ENCODE measurements at regions not wholly inside any gene's neighbourhood (a gene's known extent, or its start where the extent isn't known, plus 50 kb on each side); places are given as distances from the start of the nearest gene placed in this dataset.

DNA sequence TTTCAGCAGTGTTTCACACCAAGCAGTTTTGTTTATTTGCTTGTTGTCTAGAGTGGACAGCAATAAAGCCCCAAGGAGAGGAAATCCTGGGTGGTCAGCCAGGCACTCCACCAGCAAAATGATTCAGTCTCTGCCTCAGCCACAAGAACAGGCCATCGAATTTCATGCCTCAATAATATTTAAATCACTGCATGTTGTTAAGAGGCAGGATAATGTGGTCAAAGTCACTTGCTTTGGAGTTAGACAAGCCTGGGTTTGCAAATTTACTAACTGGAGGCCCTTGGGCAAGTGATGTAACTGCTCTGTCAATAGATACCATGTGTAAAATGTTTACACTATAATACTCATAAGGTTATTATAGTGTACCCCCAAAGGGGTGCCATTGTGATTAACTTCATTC is 349.6 kb downstream of the LMO4 start:
- Histone ChIP-seq H3K9me2 (replicated peaks; ENCODE audit: low read length) (no peaks in the 10 kb centered on the region), H3K4me2 (ENCODE audit: low read length) (no peak overlapping the region), H3K4me1 (ENCODE audit: insufficient read depth, low read length) (no peaks in the 10 kb centered on the region), H2AFZ (ENCODE audit: low read length) (no peak overlapping the region), H3K36me3 (ENCODE audit: low read depth, low read length) (no peaks in the 10 kb centered on the region), H3K9ac (ENCODE audit: low read length) (no peak overlapping the region), H3K79me2 (ENCODE audit: low read length) (no peaks in the 10 kb centered on the region), H4K20me1 (ENCODE audit: low read length) (no peaks in the 10 kb centered on the region), H3K27ac (ENCODE audit: low read length) (no peak overlapping the region), H3K27me3 (ENCODE audit: low read length) (no peaks in the 10 kb centered on the region), H3F3A (ENCODE audit: low read length, unreplicated experiment) (no peaks in the 10 kb centered on the region), H3K9me3 (ENCODE audit: low read length) (no peaks in the 10 kb centered on the region), H3K4me3 (ENCODE audit: low read length) (no peak overlapping the region)
- DNase-seq: no peak
- POLR2A ChIA-PET (ENCODE audit: unreplicated experiment): no interaction called here
- peak; percentile 38 for ATAC-seq
- TF ChIP-seq EZH2 (IDR thresholded peaks at IDR 0.05; ENCODE audit: low read length, unreplicated experiment) (no peak), EZH2phosphoT487 (IDR thresholded peaks at IDR 0.05; ENCODE audit: borderline replicate concordance, low read length) (no peak)
- TF ChIP-seq, protein P1, sequence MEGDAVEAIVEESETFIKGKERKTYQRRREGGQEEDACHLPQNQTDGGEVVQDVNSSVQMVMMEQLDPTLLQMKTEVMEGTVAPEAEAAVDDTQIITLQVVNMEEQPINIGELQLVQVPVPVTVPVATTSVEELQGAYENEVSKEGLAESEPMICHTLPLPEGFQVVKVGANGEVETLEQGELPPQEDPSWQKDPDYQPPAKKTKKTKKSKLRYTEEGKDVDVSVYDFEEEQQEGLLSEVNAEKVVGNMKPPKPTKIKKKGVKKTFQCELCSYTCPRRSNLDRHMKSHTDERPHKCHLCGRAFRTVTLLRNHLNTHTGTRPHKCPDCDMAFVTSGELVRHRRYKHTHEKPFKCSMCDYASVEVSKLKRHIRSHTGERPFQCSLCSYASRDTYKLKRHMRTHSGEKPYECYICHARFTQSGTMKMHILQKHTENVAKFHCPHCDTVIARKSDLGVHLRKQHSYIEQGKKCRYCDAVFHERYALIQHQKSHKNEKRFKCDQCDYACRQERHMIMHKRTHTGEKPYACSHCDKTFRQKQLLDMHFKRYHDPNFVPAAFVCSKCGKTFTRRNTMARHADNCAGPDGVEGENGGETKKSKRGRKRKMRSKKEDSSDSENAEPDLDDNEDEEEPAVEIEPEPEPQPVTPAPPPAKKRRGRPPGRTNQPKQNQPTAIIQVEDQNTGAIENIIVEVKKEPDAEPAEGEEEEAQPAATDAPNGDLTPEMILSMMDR (conservative IDR thresholded peaks at IDR 0.05; ENCODE audit: low read depth, low read length): no peak
- no TSS peak for BruUV-seq (replicated peaks)
- CTCF ChIA-PET: no interaction called here
- intact Hi-C loops (cut with micrococcal nuclease): loop anchor here (10.0 kb wide), 1 partner anchor 277 kb away; no protein-coding TSS in a partner anchor

- ATAC-seq (no peak), DNase-seq (no peak)
- Histone ChIP-seq H3K4me2 (ENCODE audit: low read length) (no peak overlapping the region), H3K9me3 (ENCODE audit: low read length) (no peaks in the 10 kb centered on the region), H3K4me3 (ENCODE audit: low read length) (no peak overlapping the region), H3K9me2 (replicated peaks; ENCODE audit: low read length) (no peaks in the 10 kb centered on the region), H4K20me1 (ENCODE audit: low read length) (no peaks in the 10 kb centered on the region), H3F3A (ENCODE audit: low read length, unreplicated experiment) (no peaks in the 10 kb centered on the region), H3K4me1 (ENCODE audit: insufficient read depth, low read length) (no peaks in the 10 kb centered on the region), H3K36me3 (ENCODE audit: low read depth, low read length) (no peaks in the 10 kb centered on the region), H3K27me3 (ENCODE audit: low read length) (no peaks in the 10 kb centered on the region), H3K9ac (ENCODE audit: low read length) (no peak overlapping the region), H3K79me2 (ENCODE audit: low read length) (no peaks in the 10 kb centered on the region), H2AFZ (ENCODE audit: low read length) (no peak overlapping the region), H3K27ac (ENCODE audit: low read length) (no peak overlapping the region)
- intact Hi-C loops (cut with micrococcal nuclease): no loop called here
- TF ChIP-seq, protein P1 (conservative IDR thresholded peaks at IDR 0.05; ENCODE audit: low read depth, low read length): no peak
- TF ChIP-seq EZH2phosphoT487 (IDR thresholded peaks at IDR 0.05; ENCODE audit: borderline replicate concordance, low read length) (no peak), EZH2 (IDR thresholded peaks at IDR 0.05; ENCODE audit: low read length, unreplicated experiment) (no peak)
- no TSS peak for BruUV-seq (replicated peaks)
- CTCF ChIA-PET: no interaction called here
- POLR2A ChIA-PET (ENCODE audit: unreplicated experiment): no interaction called here
These were observed 353.9 kb downstream of the LMO4 start for GRCh38 chr1:87682565-87682964.

GRCh38 chr1:87683196-87683956 is 354.7 kb downstream of the LMO4 start:
- no peaks in the 10 kb centered on the region for H3K9me3 ChIP-seq (ENCODE audit: low read length)
- ChIA-PET CTCF (no interaction called here), POLR2A (ENCODE audit: unreplicated experiment) (no interaction called here)
- H3K4me2 ChIP-seq (ENCODE audit: low read length): no peak overlapping the region
- intact Hi-C loops (cut with micrococcal nuclease): no loop called here
- ATAC-seq: no peak
- no peak for DNase-seq
- H3K79me2 ChIP-seq (ENCODE audit: low read length): no peaks in the 10 kb centered on the region
- no peak overlapping the region for H3K4me3 ChIP-seq (ENCODE audit: low read length)
- TF ChIP-seq EZH2phosphoT487 (IDR thresholded peaks at IDR 0.05; ENCODE audit: borderline replicate concordance, low read length) (no peak), EZH2 (IDR thresholded peaks at IDR 0.05; ENCODE audit: low read length, unreplicated experiment) (no peak)
- TF ChIP-seq, protein P1 (conservative IDR thresholded peaks at IDR 0.05; ENCODE audit: low read depth, low read length): no peak
- H3K27ac ChIP-seq (ENCODE audit: low read length): no peak overlapping the region
- no TSS peak for BruUV-seq (replicated peaks)
- no peak overlapping the region for H3K9ac ChIP-seq (ENCODE audit: low read length)
- no peak overlapping the region for H2AFZ ChIP-seq (ENCODE audit: low read length)
- no peaks in the 10 kb centered on the region for H3K9me2 ChIP-seq (replicated peaks; ENCODE audit: low read length)
- no peaks in the 10 kb centered on the region for H3K36me3 ChIP-seq (ENCODE audit: low read depth, low read length)
- H3F3A ChIP-seq (ENCODE audit: low read length, unreplicated experiment): no peaks in the 10 kb centered on the region
- H3K4me1 ChIP-seq (ENCODE audit: insufficient read depth, low read length): peaks cover 6% of the 10 kb centered on the region; the same call in 1 of the 2 replicates
- H4K20me1 ChIP-seq (ENCODE audit: low read length): no peaks in the 10 kb centered on the region
- no peaks in the 10 kb centered on the region for H3K27me3 ChIP-seq (ENCODE audit: low read length)

Measured in PC-3 (cell line).